Breast epithelium (tissue), 4 donors: ENCODE measurements at regions not wholly inside any gene's neighbourhood (a gene's known extent, or its start where the extent isn't known, plus 50 kb on each side); places are given as distances from the start of the nearest gene placed in this dataset.

ENCODE experiments used
- DNase-seq, 2 donors: peaks; one replicate each; pipeline ENCODE4 v3.0.0-alpha.2; 2019; ENCODE audit warnings: low spot score in 2 of 2
- H3K27ac ChIP-seq, 2 donors: fragments of 200-600 bp; sonication (generic) in 1 of 2; one replicate each; pipeline ENCODE4 v1.5.1; 2016 to 2019; ENCODE audit warnings: mild to moderate bottlenecking in 1 of 2
- H3K27me3 ChIP-seq, 2 donors: fragments of 200-600 bp; sonication (generic) in 1 of 2; one replicate each; pipeline versions ENCODE4 v1.5.1 to v1.6.0; 2017 to 2019; ENCODE audit warnings: control low read depth in 1 of 2, mild to moderate bottlenecking in 1 of 2
- H3K36me3 ChIP-seq: fragments of 200-600 bp; one replicate; pipeline ENCODE4 v1.5.1; 2019
- H3K4me1 ChIP-seq, 2 donors: fragments of 200-600 bp; sonication (generic); one replicate each; pipeline ENCODE4 v1.5.1; 2016 to 2019; ENCODE audit warnings: control low read depth in 1 of 2
- H3K4me3 ChIP-seq, 3 donors: fragments of 200-600 bp; sonication (generic); 1 replicate in 2 of 3; 2 replicates in 1 of 3; pipeline ENCODE4 v1.5.1; 2016 to 2019; ENCODE audit warnings: mild to moderate bottlenecking in 3 of 3, moderate library complexity in 2 of 3
- H3K9me3 ChIP-seq, 2 donors: fragments of 200-600 bp; sonication (generic) in 1 of 2; one replicate each; pipeline ENCODE4 v1.5.1; 2016 to 2019; ENCODE audit warnings: control low read depth in 1 of 2
- CTCF ChIP-seq, 3 donors: fragments of 450-650 bp; IDR thresholded peaks; one replicate each; pipeline ENCODE4 v1.5.1; 2016 to 2017; ENCODE audit warnings: antibody characterized with exemption in 3 of 3, mild to moderate bottlenecking in 3 of 3, moderate library complexity in 3 of 3
- POLR2A ChIP-seq: fragments of 450-650 bp; IDR thresholded peaks from one replicate; pipeline ENCODE4 v1.6.1; 2016; ENCODE audit warnings: antibody characterized with exemption, mild to moderate bottlenecking, moderate library complexity
- POLR2AphosphoS5 ChIP-seq, 3 donors: sonication (generic); formaldehyde crosslinking; IDR thresholded peaks; one replicate each; pipeline ENCODE4 v1.6.1; 2017; ENCODE audit warnings: antibody characterized with exemption in 3 of 3
- intact Hi-C: fragments of 100-400 bp; cut with DNase I; formaldehyde crosslinking; loops from one replicate; pipeline ENCODE4 v1.15.1; 2023; ENCODE audit warnings: low total_unique reads

- H3K27me3 ChIP-seq = no peaks in the 10 kb centered on the region
- TF ChIP-seq CTCF (IDR thresholded peaks at IDR 0.05) = no peak
- DNase-seq = no peak
- H3K9me3 ChIP-seq = no peaks in the 10 kb centered on the region
- no peak overlapping the region for H3K4me3 ChIP-seq
- H3K4me1 ChIP-seq = no peaks in the 10 kb centered on the region
- H3K27ac ChIP-seq = no peak overlapping the region
- intact Hi-C loops = no loop called here
- H3K36me3 ChIP-seq = no peaks in the 10 kb centered on the region
Measured at GRCh38 chr15:35810007-35810406, 264.0 kb upstream of the DPH6 start.

- no peaks in the 10 kb centered on the region for H3K36me3 ChIP-seq
- no peaks in the 10 kb centered on the region for H3K27me3 ChIP-seq
- DNase-seq = no peak
- TF ChIP-seq CTCF (IDR thresholded peaks at IDR 0.05) (no peak), POLR2A (no peak)
- H3K9me3 ChIP-seq = no peaks in the 10 kb centered on the region
- H3K4me3 ChIP-seq = no peak overlapping the region
- no peak overlapping the region for H3K27ac ChIP-seq
- no peaks in the 10 kb centered on the region for H3K4me1 ChIP-seq
- intact Hi-C loops = no loop called here
Measured at GRCh38 chr15:35813573-35813972, 267.6 kb upstream of the DPH6 start.

- no peaks in the 10 kb centered on the region for H3K36me3 ChIP-seq
- H3K27me3 ChIP-seq = no peaks in the 10 kb centered on the region
- intact Hi-C loops = no loop called here
- H3K9me3 ChIP-seq = no peaks in the 10 kb centered on the region
- H3K4me1 ChIP-seq = no peaks in the 10 kb centered on the region
- no peak for TF ChIP-seq POLR2AphosphoS5 (IDR thresholded peaks at IDR 0.05)
- no peak for TF ChIP-seq CTCF (IDR thresholded peaks at IDR 0.05)
- no peak for TF ChIP-seq POLR2A
- H3K27ac ChIP-seq = no peak overlapping the region
- no peak for DNase-seq
- no peak overlapping the region for H3K4me3 ChIP-seq
Measured at GRCh38 chr15:35818846-35819245, 272.9 kb upstream of the DPH6 start.

- no peaks in the 10 kb centered on the region for H3K4me1 ChIP-seq
- H3K36me3 ChIP-seq = no peaks in the 10 kb centered on the region
- no peaks in the 10 kb centered on the region for H3K9me3 ChIP-seq
- no peak for TF ChIP-seq CTCF (IDR thresholded peaks at IDR 0.05)
- no peak for TF ChIP-seq POLR2A
- no peak for TF ChIP-seq POLR2AphosphoS5 (IDR thresholded peaks at IDR 0.05)
- H3K27ac ChIP-seq = no peak overlapping the region
- H3K27me3 ChIP-seq = no peaks in the 10 kb centered on the region
- intact Hi-C loops = loop anchor here (5.0 kb wide), 1 partner anchor 905 kb away; no protein-coding TSS in a partner anchor
- no peak overlapping the region for H3K4me3 ChIP-seq
- no peak for DNase-seq
Measured at GRCh38 chr15:35822153-35822552, 276.2 kb upstream of the DPH6 start.

- Histone ChIP-seq H3K4me1 (no peaks in the 10 kb centered on the region), H3K27me3 (no peaks in the 10 kb centered on the region), H3K4me3 (no peak overlapping the region), H3K27ac (no peak overlapping the region), H3K36me3 (no peaks in the 10 kb centered on the region), H3K9me3 (no peaks in the 10 kb centered on the region)
- TF ChIP-seq POLR2A (no peak), CTCF (IDR thresholded peaks at IDR 0.05) (no peak), POLR2AphosphoS5 (IDR thresholded peaks at IDR 0.05) (no peak)
- intact Hi-C loops = no loop called here
- no peak for DNase-seq
Measured at GRCh38 chr15:35827141-35827540, 281.2 kb upstream of the DPH6 start.
